ENCODE measurements at regions not wholly inside any gene's neighbourhood (a gene's known extent, or its start where the extent isn't known, plus 50 kb on each side); places are given as distances from the start of the nearest gene placed in this dataset.

- no peak for TF ChIP-seq CTCF (conservative IDR thresholded peaks at IDR 0.05; ENCODE audit: control insufficient read depth, insufficient read depth, low read depth, low read length)
- no peak overlapping the region for H3K4me3 ChIP-seq (ENCODE audit: control insufficient read depth, low read depth, low read length)
Observed at GRCh38 chr7:88509341-88509740, 202.6 kb upstream of the STEAP4 start.

GRCh38 chr7:88500131-88500530, 193.4 kb upstream of the STEAP4 start:
- TF ChIP-seq CTCF (conservative IDR thresholded peaks at IDR 0.05; ENCODE audit: control insufficient read depth, insufficient read depth, low read depth, low read length), result no peak

More at GRCh38 chr7:88509341-88509740, 202.6 kb upstream of the STEAP4 start:
- DNase-seq (ENCODE audit: low read depth), result no peak

GRCh38 chr7:88495881-88496725, 189.4 kb upstream of the STEAP4 start:
- TF ChIP-seq CTCF (conservative IDR thresholded peaks at IDR 0.05; ENCODE audit: control insufficient read depth, insufficient read depth, low read depth, low read length), result no peak
- H3K4me3 ChIP-seq (ENCODE audit: control insufficient read depth, low read depth, low read length), result no peak overlapping the region

More at GRCh38 chr7:88500131-88500530, 193.4 kb upstream of the STEAP4 start:
- peak; percentile 32 for DNase-seq (ENCODE audit: low read depth)
- no peak overlapping the region for H3K4me3 ChIP-seq (ENCODE audit: control insufficient read depth, low read depth, low read length)

DNA sequence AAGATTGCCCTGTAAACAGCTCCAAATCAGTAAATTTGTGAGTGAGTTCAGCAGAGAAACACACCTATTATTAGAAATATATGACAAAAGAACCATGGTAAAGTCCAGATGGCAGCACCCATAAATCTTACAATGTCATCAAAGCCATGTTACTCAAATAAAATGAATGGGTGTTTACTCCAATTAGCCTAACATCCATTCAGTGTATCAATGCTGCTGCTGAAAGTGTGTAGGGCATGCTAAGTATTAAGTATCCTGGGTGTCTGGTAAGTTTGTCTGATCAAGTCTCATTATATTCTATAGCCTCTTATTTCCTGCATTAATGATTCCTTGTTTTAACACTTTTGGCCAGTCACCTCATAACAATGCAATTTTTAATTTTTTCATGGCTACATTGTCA, 185.5 kb upstream of the STEAP4 start:
- H3K4me3 ChIP-seq (ENCODE audit: control insufficient read depth, low read depth, low read length), result no peak overlapping the region
- no peak for TF ChIP-seq CTCF (conservative IDR thresholded peaks at IDR 0.05; ENCODE audit: control insufficient read depth, insufficient read depth, low read depth, low read length)
- no peak for DNase-seq (ENCODE audit: low read depth)

More at GRCh38 chr7:88495881-88496725, 189.4 kb upstream of the STEAP4 start:
- no peak for DNase-seq (ENCODE audit: low read depth)

- H3K4me3 ChIP-seq (ENCODE audit: control insufficient read depth, low read depth, low read length), result no peak overlapping the region
- no peak for TF ChIP-seq CTCF (conservative IDR thresholded peaks at IDR 0.05; ENCODE audit: control insufficient read depth, insufficient read depth, low read depth, low read length)
- DNase-seq (ENCODE audit: low read depth), result no peak
Observed at GRCh38 chr7:88490874-88491273, 184.2 kb upstream of the STEAP4 start.

DNA sequence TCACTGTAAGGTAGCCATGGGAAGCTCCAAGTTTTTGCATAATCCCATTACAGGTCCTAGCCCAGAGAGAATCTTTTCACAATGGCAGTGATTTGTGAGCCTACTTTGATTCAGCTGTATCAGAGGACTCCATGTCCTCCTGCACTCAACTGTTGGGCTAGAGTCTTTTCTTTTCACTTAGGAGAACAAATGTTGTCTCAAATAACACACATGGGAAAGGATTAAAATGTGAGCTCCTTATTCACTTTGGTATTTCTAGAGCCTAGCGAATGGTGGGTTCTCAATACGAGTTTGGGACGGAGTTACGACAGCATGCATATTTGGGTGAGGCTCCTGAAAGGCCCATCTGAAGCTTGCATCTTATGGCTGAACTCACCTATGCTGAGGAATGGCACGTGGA, 183.5 kb upstream of the STEAP4 start:
- H3K4me3 ChIP-seq (ENCODE audit: control insufficient read depth, low read depth, low read length), result no peak overlapping the region
- no peak for DNase-seq (ENCODE audit: low read depth)
- TF ChIP-seq CTCF (conservative IDR thresholded peaks at IDR 0.05; ENCODE audit: control insufficient read depth, insufficient read depth, low read depth, low read length), result no peak

All from fibroblast of mammary gland (primary cell).